ENCODE measurements at regions not wholly inside any gene's neighbourhood (a gene's known extent, or its start where the extent isn't known, plus 50 kb on each side); places are given as distances from the start of the nearest gene placed in this dataset.

- Histone ChIP-seq H3K9me3 (ENCODE audit: insufficient read depth, low read depth, low read length) (no peaks in the 10 kb centered on the region), H3K4me2 (ENCODE audit: low read length) (no peak overlapping the region), H3K14ac (ENCODE audit: low read length) (no peak overlapping the region), H3K4me1 (ENCODE audit: control insufficient read depth in 1 of 2, insufficient read depth in 2 of 2, low read length in 2 of 2) (no peaks in the 10 kb centered on the region), H2AFZ (ENCODE audit: insufficient read depth, low read length, poor library complexity) (no peak overlapping the region), H2BK12ac (ENCODE audit: low read length) (no peak overlapping the region), H3K18ac (ENCODE audit: low read length) (no peak overlapping the region), H3K4ac (ENCODE audit: low read depth, low read length) (no peak overlapping the region), H4K8ac (ENCODE audit: low read depth, low read length) (no peak overlapping the region), H3K36me3 (ENCODE audit: control insufficient read depth in 1 of 2, insufficient read depth in 2 of 2, low read length in 2 of 2) (no peaks in the 10 kb centered on the region), H2AK5ac (ENCODE audit: low read length) (no peak overlapping the region), H3K79me1 (ENCODE audit: low read length) (peaks cover 2% of the 10 kb centered on the region), H2BK120ac (ENCODE audit: insufficient read depth, low read length, poor library complexity) (no peak overlapping the region), H3K79me2 (ENCODE audit: control insufficient read depth, insufficient read depth, low read length, poor library complexity) (no peaks in the 10 kb centered on the region), H2BK5ac (ENCODE audit: low read depth, low read length, poor library complexity) (no peak overlapping the region), H3K27ac (ENCODE audit: low read depth, low read length) (no peak overlapping the region), H4K12ac (ENCODE audit: low read depth, low read length) (no peak overlapping the region), H3K4me3 (ENCODE audit: low read depth, low read length) (no peak overlapping the region), H4K91ac (ENCODE audit: low read depth, low read length) (no peak overlapping the region), H3K27me3 (ENCODE audit: insufficient read depth, low read length) (no peaks in the 10 kb centered on the region), H3K9ac (ENCODE audit: low read length) (no peak overlapping the region), H3K23ac (ENCODE audit: low read length) (no peak overlapping the region)
- WGBS (ENCODE audit: extremely low coverage, insufficient coverage, insufficient read length) = no CpG with 5 or more reads among the region's 2 CpGs
- DNase-seq = no peak
Observed at GRCh38 chr12:105852951-105853350, 285.8 kb downstream of the NUAK1 start.

DNA sequence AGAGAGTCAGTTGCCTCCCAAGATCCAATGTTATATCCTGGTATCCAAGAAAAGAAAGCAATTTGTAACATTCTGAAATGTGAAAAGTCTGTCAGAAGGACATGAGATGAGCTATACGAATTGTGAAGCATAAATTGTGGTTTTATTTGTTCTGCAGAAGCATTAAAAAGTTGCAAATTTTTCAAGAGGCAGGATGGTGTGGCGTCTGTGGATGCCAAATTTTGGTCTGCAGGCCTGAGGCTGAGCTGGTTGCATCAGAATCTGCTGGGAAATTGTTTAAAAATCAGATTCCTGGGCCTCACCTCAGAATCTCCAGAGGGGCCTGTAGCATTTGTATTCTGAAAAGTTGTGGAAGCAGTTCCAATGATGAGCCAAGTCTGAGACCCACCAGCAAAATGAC, 284.7 kb downstream of the NUAK1 start:
- Histone ChIP-seq H3K4me1 (ENCODE audit: control insufficient read depth in 1 of 2, insufficient read depth in 2 of 2, low read length in 2 of 2) (no peaks in the 10 kb centered on the region), H4K91ac (ENCODE audit: low read depth, low read length) (no peak overlapping the region), H2BK5ac (ENCODE audit: low read depth, low read length, poor library complexity) (no peak overlapping the region), H3K36me3 (ENCODE audit: control insufficient read depth in 1 of 2, insufficient read depth in 2 of 2, low read length in 2 of 2) (no peaks in the 10 kb centered on the region), H3K4ac (ENCODE audit: low read depth, low read length) (no peak overlapping the region), H2AFZ (ENCODE audit: insufficient read depth, low read length, poor library complexity) (no peak overlapping the region), H2AK5ac (ENCODE audit: low read length) (no peak overlapping the region), H3K23ac (ENCODE audit: low read length) (no peak overlapping the region), H3K27me3 (ENCODE audit: insufficient read depth, low read length) (no peaks in the 10 kb centered on the region), H3K14ac (ENCODE audit: low read length) (no peak overlapping the region), H3K27ac (ENCODE audit: low read depth, low read length) (no peak overlapping the region), H3K4me2 (ENCODE audit: low read length) (no peak overlapping the region), H3K9ac (ENCODE audit: low read length) (no peak overlapping the region), H2BK12ac (ENCODE audit: low read length) (no peak overlapping the region), H3K18ac (ENCODE audit: low read length) (no peak overlapping the region), H3K9me3 (ENCODE audit: insufficient read depth, low read depth, low read length) (no peaks in the 10 kb centered on the region), H3K79me2 (ENCODE audit: control insufficient read depth, insufficient read depth, low read length, poor library complexity) (no peaks in the 10 kb centered on the region), H3K4me3 (ENCODE audit: low read depth, low read length) (no peak overlapping the region), H4K8ac (ENCODE audit: low read depth, low read length) (no peak overlapping the region), H2BK120ac (ENCODE audit: insufficient read depth, low read length, poor library complexity) (no peak overlapping the region), H3K79me1 (ENCODE audit: low read length) (peaks cover 2% of the 10 kb centered on the region), H4K12ac (ENCODE audit: low read depth, low read length) (no peak overlapping the region)
- WGBS (ENCODE audit: extremely low coverage, insufficient coverage, insufficient read length) = no CpG with 5 or more reads among the region's 2 CpGs
- DNase-seq = no peak

DNA sequence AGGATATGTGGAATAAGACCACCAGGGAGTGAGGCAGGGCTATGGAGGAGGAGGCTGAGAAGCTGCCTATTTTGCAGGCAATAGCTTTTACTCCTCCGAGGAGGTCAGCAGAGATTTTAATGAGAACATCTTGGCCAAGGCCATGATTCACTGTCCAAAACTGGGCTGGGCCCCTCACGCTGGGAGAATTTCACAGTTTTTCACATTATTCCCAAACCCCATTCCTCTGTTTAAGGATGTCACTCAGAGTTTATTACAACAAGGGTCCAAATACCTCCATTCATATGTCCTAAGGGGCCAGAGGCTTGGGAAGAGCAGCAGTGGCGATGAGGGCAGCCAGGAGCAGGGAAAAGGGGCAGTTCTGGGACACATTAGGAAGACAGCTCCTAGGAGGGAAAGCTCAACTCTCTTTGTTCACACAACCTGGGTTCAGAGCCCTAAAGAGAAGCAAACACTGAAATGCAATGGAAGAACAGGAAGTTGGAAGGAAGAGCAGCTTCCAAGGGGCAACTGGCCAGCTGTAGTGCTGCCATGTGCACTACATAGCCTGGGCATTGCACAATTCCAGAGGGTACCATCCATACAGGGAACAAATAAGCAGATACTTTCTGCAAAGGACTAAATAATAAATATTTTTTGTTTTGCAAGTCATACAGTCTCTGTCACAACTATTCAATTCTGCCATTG, 283.2 kb downstream of the NUAK1 start:
- H3K9me3 ChIP-seq (ENCODE audit: insufficient read depth, low read depth, low read length) = no peaks in the 10 kb centered on the region
- no CpG with 5 or more reads among the region's 3 CpGs for WGBS (ENCODE audit: extremely low coverage, insufficient coverage, insufficient read length)
- H4K8ac ChIP-seq (ENCODE audit: low read depth, low read length) = no peak overlapping the region
- no peaks in the 10 kb centered on the region for H3K36me3 ChIP-seq (ENCODE audit: control insufficient read depth in 1 of 2, insufficient read depth in 2 of 2, low read length in 2 of 2)
- H2BK5ac ChIP-seq (ENCODE audit: low read depth, low read length, poor library complexity) = no peak overlapping the region
- H2AK5ac ChIP-seq (ENCODE audit: low read length) = no peak overlapping the region
- H2AFZ ChIP-seq (ENCODE audit: insufficient read depth, low read length, poor library complexity) = no peak overlapping the region
- no peaks in the 10 kb centered on the region for H3K27me3 ChIP-seq (ENCODE audit: insufficient read depth, low read length)
- H3K79me2 ChIP-seq (ENCODE audit: control insufficient read depth, insufficient read depth, low read length, poor library complexity) = no peaks in the 10 kb centered on the region
- peaks cover 2% of the 10 kb centered on the region for H3K79me1 ChIP-seq (ENCODE audit: low read length)
- no peak overlapping the region for H3K14ac ChIP-seq (ENCODE audit: low read length)
- DNase-seq = no peak
- no peak overlapping the region for H3K27ac ChIP-seq (ENCODE audit: low read depth, low read length)
- H3K4me1 ChIP-seq (ENCODE audit: control insufficient read depth in 1 of 2, insufficient read depth in 2 of 2, low read length in 2 of 2) = no peaks in the 10 kb centered on the region
- H2BK120ac ChIP-seq (ENCODE audit: insufficient read depth, low read length, poor library complexity) = no peak overlapping the region
- H3K4ac ChIP-seq (ENCODE audit: low read depth, low read length) = no peak overlapping the region
- no peak overlapping the region for H2BK12ac ChIP-seq (ENCODE audit: low read length)
- H3K23ac ChIP-seq (ENCODE audit: low read length) = no peak overlapping the region
- no peak overlapping the region for H3K4me3 ChIP-seq (ENCODE audit: low read depth, low read length)
- no peak overlapping the region for H4K12ac ChIP-seq (ENCODE audit: low read depth, low read length)
- no peak overlapping the region for H3K9ac ChIP-seq (ENCODE audit: low read length)
- no peak overlapping the region for H3K18ac ChIP-seq (ENCODE audit: low read length)
- H3K4me2 ChIP-seq (ENCODE audit: low read length) = no peak overlapping the region
- no peak overlapping the region for H4K91ac ChIP-seq (ENCODE audit: low read depth, low read length)

- Histone ChIP-seq H3K79me2 (ENCODE audit: control insufficient read depth, insufficient read depth, low read length, poor library complexity) (no peaks in the 10 kb centered on the region), H2AFZ (ENCODE audit: insufficient read depth, low read length, poor library complexity) (no peak overlapping the region), H4K91ac (ENCODE audit: low read depth, low read length) (no peak overlapping the region), H3K36me3 (ENCODE audit: control insufficient read depth in 1 of 2, insufficient read depth in 2 of 2, low read length in 2 of 2) (no peaks in the 10 kb centered on the region), H4K12ac (ENCODE audit: low read depth, low read length) (no peak overlapping the region), H3K23ac (ENCODE audit: low read length) (no peak overlapping the region), H3K79me1 (ENCODE audit: low read length) (peaks cover 2% of the 10 kb centered on the region), H2BK12ac (ENCODE audit: low read length) (no peak overlapping the region), H3K4me2 (ENCODE audit: low read length) (no peak overlapping the region), H2AK5ac (ENCODE audit: low read length) (no peak overlapping the region), H3K9ac (ENCODE audit: low read length) (no peak overlapping the region), H3K4ac (ENCODE audit: low read depth, low read length) (no peak overlapping the region), H3K4me1 (ENCODE audit: control insufficient read depth in 1 of 2, insufficient read depth in 2 of 2, low read length in 2 of 2) (no peaks in the 10 kb centered on the region), H2BK5ac (ENCODE audit: low read depth, low read length, poor library complexity) (no peak overlapping the region), H4K8ac (ENCODE audit: low read depth, low read length) (no peak overlapping the region), H3K27ac (ENCODE audit: low read depth, low read length) (no peak overlapping the region), H3K4me3 (ENCODE audit: low read depth, low read length) (no peak overlapping the region), H3K18ac (ENCODE audit: low read length) (no peak overlapping the region), H3K14ac (ENCODE audit: low read length) (no peak overlapping the region), H2BK120ac (ENCODE audit: insufficient read depth, low read length, poor library complexity) (no peak overlapping the region), H3K9me3 (ENCODE audit: insufficient read depth, low read depth, low read length) (no peaks in the 10 kb centered on the region), H3K27me3 (ENCODE audit: insufficient read depth, low read length) (no peaks in the 10 kb centered on the region)
- no CpG with 5 or more reads among the region's 2 CpGs for WGBS (ENCODE audit: extremely low coverage, insufficient coverage, insufficient read length)
- DNase-seq = no peak
Observed at GRCh38 chr12:105856048-105856405, 282.7 kb downstream of the NUAK1 start.
